GM19438 (cell line): ENCODE measurements at regions not wholly inside any gene's neighbourhood (a gene's known extent, or its start where the extent isn't known, plus 50 kb on each side); places are given as distances from the start of the nearest gene placed in this dataset.

ENCODE experiments used
- ATAC-seq: cut with Tn5 transposase; IDR thresholded peaks from one replicate; pipeline ENCODE4 v1.9.1; 2021; ENCODE audit warnings: low read depth; ENCODE audit not compliant: unreplicated experiment

DNA sequence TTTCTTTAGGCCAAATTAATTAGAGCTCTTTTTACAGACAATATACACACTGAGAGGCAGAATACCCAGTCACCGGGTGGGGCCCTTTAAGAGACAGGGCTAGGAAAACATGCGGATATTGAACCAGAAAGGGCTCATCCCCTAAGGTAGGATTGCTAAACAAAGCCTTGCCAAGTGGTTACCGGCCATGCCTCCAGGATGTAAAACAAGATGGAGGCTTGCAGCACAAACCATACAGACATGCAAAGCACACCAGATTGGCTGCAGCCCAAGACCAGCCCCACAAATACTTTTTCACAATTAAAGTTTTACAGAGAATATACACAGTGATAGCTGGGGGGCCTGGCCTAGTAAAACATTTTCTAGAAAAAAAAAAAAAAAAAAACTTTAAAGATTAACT lies 210.0 kb downstream of the KLHL4 start:
- ATAC-seq: no peak

DNA sequence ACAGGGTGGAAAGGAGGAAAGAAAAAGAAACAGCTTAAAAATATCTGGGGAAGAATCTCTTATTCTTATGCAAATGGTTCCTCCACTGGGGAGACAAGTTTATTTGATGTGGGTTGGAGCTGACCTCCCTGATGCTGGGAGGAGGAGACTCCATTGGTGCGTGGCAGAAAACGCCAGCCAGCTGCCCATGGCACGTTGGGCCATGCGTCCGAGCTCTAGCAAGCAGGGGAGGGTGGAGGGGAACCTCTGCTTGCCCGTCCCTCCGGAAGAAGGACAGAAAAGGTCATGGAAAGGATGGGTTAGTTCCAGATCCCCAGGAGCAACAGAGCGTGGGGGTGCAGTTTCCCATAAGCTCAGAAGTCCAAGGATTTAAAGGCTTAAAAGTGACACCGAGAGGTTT lies 210.4 kb downstream of the KLHL4 start:
- ATAC-seq: no peak

DNA sequence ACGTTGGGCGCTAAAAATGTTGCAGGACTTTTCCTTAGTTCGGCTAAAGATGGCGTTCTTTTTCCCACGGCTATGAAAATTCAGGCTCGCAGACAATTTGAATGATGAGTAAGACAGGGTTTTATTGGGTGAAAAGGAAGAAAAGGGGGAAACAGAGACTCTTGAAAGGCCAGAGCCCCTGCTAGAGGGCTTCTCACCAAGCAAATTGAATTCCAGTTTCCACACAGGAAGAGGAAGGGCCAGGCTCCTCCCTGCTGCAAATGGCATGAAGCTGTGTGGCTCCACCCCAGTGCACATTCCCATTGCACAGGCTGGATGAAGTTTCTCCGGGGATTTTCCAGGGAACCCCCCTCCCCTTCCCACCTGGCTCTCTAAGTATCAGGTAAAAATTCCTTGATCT lies 210.9 kb downstream of the KLHL4 start:
- ATAC-seq: no peak

DNA sequence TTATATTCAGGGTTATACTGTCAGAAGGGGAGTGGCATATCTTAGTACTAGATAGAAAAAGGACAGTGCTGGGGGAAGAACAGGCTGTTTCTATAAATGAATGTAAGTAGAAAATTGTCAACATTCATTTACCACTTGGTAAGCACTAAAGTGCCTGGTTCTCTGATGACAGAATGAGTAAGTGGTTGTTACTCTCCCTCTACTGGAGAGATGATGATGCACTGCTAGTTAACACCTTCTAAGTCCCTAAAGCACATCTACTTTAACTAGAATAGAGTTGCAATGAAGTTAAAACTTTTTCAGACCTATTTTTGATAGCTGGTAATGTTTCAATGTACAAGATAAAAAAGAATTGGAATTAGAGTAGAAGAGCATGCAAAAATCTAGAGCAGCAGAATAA lies 214.5 kb downstream of the KLHL4 start:
- ATAC-seq: no peak

DNA sequence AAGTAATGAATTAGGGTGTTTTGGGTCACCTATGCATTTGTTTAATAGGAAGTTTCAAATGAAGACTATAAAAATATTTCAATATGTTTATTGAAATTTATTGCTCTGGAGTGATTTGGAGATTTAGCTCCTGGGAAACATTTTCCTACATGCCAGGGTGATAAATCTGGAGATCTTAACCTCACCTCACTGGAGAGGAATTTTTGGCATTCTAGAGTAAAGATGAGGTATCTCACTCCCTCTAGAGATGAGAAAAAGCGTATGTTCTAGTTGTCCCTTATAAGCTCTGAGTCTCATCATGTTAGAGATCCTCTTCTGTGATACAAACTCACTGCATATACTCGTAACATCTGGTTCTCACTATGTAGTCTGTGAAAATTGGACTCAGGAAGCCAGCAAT lies 219.0 kb downstream of the KLHL4 start:
- no peak for ATAC-seq

DNA sequence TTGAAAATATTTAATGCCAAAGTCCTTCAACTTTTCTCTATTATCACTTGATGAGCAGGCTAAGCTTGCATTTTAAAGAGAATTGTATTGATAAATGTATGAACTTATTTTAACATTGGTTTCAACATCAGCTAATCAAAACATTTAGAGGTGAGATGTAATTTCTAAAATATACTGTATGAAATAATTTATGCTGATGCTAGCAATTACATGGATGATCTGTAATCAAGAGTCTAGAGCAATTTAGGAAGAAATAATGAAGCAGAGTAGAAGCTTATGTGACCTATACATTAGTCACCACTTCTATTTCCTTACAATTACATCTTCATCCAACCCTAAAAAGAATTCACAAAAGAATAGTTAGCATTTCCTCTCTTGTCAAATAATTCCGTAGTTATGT lies 226.8 kb downstream of the KLHL4 start:
- no peak for ATAC-seq

DNA sequence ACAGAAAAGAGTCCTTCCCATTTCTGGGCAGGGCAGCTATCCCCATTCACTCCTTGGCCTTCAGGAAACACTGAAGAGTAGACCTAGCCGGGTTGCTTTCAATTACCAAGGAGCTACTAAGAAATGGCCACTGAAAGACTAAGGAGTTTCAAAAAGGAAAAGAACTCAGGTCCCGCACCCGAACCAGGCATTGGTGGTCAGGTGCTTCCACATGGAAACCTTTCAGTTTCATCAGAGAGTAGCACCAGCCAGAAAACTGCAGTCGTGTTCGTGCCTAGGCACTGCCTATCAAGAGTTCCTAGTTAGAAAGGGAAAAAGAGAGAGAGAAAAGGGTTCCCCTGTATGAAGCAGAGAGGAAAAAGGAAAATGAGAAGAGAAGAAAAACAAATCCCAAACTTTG lies 237.9 kb downstream of the KLHL4 start:
- no peak for ATAC-seq

DNA sequence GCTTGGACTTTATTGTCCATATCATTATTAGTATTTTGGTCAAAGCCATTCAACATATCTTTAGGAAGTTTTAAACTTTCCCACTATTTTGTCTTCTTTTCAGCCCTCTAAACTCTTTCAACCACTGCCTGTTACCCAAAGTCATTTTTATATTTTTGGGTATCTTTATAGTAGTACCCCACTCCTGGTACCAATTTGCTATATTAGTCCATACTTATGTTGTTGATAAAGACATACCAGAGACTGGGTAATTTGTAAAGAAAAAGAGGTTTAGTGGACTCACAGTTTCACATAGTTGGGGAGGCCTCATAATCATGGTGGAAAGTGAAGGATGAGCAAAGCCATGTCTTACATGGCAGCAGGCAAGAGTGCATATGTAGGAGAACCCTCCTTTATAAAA lies 271.4 kb downstream of the KLHL4 start:
- no peak for ATAC-seq

DNA sequence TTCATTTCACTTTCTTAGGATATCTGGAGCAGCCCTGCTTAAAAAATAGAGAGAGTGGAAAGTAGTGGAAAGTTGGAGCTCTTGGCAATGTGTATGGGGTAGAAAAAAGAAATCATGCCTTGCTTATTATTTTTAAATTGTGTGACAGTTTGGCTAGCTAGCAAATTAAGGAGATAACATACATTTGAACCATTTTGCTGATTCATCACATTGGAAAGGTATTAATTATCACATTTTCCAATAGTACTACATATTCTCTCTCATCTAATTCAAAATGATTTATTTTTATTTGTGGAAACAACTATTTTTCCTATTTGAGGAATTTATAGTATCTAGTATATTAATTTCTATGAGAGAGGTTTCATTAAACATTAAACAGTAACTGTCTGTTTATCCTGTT lies 280.4 kb downstream of the KLHL4 start:
- ATAC-seq: no peak

DNA sequence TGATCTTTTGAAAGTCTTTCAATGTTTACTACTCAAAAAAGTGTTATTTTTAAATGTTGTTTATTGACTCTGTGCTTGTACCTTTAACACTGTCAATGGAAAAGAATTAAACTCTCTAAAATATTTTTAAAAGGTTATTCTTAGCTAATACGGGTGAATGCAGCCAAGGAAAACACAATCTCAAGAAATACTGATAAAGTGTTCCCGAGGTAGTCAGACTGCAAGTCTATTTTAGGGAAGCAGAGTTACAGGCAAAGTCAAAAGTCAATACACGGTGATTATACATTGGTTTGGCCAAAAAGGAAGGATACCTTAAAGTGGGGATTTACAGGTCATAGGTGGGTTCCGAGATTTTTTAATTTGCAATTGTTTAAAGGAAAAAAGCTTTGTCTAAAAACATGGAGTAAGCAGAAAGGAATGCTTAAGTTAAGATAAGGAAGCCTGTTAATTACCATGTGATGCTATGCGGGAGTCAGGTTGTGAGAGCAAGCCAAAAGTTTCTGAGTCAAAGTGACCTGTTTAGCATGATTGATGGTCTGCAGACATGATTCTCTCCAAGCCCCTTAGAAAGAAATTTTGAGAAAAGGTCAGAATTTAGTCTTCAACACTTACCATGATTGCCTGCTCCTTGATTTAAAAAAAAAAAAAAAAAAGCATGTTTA lies 288.4 kb downstream of the KLHL4 start:
- no peak for ATAC-seq

DNA sequence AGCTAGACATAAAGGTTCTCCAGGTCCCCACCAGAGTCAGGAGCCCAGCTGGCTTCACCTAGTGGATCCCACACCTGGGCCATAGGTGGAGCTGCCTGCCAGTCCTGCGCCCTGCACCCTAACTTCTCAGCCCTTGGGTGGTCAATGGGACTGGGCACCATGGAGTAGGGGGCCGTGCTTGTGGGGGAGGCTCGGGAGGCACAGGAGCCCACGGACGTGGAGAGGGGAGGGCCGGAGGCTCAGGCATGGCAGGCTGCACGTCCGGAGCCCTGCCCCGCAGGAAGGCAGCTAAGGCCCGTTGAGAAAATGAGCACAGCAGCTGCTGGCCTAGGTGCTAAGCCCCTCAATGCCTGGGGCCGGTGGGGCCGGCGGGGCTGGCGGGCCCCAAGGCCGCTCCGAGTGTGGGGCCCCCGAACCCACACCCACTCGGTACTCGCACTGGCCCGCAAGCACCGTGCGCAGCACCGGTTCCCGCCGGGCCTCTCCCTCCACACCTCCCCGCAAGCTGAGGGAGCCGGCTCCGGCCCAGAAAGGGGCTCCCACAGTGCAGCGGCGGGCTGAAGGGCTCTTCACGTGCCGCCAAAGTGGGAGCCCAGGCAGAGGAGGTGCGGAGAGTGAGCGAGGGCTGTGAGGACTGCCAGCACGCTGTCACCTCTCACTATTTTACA lies 291.1 kb downstream of the KLHL4 start:
- no peak for ATAC-seq

DNA sequence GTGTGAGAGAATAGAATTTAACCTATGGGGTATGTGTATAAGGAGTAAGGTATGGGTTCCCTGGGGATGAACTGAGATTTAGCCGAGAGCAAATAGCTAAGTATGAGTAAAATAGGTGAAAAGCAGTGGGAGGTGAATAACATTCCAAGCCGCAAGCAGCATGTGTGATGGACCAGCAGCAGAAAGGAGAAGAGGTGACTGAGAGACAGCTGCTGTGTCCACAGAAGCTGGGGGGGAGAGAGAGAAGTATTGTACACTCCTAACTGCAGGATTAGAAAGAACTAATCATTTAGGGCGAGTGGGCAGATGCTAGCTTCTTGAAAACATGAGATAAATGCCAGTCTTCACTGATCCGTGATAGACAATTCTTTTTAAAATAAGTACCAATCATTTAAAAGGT lies 296.0 kb downstream of the KLHL4 start:
- no peak for ATAC-seq

DNA sequence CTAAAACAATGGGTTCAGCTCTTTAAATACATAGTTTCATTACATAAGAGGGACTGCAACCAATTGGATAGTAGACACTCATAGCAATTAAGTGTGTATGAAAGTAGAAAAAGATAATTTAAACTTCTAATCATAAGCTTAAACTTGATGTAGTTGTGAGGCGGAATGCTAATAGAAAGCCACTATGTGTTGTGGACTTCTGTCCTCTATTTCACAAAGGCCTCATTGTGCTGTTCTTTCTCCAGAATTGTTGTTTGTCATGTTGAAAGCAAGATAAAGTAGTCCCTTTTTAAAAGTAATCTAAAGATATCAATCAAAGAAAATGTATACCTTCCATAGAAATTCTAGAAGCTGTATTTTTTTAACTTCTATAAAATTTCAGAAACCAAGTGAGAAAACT lies 329.4 kb downstream of the KLHL4 start:
- no peak for ATAC-seq

DNA sequence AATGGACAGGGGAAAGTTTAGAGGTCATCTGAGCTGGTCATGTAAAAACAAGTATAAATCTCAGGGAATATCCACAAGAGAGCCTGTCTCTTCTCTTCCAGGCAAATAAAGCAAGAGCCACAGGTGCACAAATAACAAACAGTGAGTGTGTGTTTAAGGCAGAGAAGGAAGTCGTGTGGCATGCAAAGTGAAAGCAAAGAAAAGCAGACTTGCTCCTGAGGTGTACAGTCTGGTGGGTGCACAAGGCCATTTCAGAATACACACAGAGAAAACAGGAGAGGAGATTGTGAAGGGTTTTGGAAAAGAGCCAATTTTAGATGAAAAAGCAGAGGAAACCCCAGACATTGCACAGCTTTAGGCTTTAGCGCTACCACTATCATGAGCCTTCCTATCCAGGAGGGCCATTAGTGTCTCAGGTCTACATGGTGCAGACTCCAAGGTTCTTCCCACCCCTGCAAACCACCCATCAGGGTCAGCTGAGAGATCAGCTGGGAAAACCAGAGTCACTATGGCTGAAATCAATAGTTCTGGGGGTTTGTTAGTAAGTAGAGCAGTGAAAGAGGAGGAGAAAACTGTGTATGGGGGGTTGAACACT lies 355.8 kb downstream of the KLHL4 start:
- ATAC-seq: no peak

DNA sequence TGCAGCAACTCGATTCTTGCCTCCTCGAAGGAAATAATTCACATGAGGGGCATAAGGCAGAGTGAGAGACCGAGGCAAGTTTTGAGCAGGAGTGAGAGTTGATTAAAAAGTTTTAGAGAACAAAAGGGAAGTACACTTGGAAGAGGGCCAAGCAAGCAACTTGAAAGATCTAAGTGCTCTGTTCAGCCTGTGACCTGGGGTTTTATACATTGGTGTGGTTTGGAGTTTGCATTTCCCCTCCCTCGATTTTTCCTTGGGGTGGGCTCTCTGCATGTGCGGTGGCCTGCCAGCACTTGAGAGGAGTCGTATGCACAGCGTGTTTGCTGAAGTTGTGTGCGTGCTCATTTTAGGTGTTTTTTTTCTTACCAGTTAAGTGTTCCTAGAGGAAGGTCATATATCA lies 356.4 kb downstream of the KLHL4 start:
- no peak for ATAC-seq

DNA sequence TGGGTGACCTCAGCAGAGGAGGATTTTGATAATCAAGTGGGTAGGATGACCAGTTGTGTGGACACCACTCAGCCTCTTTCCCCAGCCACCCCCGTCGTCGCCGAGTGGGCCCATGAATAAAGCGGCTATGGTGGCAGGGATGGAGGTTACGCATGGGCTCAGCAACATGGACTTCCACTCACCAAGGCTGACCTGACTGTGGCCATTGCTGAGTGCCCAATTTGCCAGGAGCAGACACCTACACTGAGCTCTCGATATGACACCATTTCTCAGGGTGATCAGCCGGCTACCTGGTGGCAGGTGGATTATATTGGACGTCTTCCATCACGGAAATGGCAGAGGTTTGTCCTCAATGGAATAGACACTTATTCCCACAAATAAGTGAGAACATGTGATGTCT lies 361.3 kb downstream of the KLHL4 start:
- no peak for ATAC-seq

DNA sequence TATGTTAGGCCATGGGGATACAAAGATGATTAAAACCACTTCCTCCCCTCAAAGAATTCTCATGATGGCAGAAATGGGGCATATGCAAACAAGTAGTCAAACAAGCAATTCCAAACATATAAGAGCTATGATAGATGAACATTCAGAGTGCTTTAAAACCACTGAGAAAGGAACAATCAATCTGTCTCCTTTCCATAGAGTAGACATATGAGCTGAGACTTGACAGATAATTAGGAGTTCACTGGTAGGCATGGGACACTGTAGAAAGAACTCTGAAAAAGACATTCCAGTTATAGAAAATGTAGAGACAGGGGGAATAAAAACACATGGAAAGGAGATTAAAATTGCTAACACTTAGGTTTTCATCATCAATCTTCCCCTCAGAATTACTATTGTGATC lies 372.8 kb downstream of the KLHL4 start:
- ATAC-seq: no peak

DNA sequence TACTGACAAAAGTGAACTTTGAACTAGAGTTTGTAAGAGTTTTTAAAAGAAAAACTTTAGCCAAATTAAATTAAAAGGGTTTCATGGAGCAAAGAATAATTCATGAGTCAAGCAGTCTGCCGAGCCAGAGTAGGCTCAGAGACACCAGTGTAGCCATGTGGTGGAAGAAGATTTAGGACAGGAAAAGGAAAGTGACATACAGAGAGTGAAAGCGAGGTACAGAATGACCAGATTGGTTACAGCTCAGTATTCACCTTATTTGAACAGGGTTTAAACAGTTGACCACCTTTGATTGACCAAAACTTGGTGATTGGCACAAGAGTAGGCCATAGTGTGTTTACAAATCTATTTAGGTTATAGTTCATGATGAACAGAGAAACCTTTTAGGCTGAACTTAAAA lies 377.8 kb downstream of the KLHL4 start:
- ATAC-seq: no peak

DNA sequence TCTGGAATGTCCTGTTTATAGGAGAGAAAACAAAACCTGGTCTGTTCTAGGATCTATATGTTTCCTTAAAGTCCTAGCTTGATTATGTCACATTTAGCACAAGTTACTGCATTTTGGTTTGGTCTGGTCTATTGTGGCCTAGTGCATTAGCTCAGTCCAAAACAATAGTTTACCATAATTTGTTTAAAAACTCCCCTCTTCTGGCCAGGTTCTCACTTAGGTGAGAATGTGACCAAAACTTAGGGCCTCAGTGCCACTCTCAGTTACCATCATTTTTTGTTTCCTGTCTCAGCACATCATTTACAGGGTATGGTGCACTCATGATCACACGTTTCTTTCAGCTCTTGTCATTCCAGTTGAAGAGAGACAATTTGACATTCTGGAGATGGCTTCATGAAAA lies 378.5 kb downstream of the KLHL4 start:
- ATAC-seq: no peak

DNA sequence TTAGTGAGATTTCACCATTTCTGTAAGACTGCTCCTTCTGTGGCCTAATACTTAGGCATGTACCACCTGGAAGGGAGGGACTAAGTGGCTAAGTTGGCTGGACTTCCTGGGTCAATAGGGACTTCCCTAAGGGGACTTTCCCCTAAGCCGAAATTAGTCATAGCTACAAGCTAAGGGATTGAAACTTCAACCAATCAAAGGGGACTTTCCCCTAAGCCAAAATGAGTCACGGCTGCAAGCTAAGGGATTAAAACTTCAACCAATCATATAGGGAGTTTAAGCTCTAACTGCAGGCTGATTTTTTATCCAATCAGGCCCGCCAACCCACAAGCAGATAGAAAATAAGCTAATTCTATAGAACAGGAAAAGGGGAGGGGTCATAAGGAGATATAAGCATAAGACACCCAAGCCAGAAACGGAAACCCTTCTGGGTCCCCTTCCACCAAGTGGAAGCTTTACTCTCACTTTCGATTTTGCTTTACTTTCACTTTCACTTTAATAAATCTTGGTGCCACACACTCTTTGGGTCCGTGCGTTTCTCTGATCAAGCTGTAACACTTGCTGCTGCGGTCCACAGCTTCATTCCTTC lies 382.8 kb downstream of the KLHL4 start:
- ATAC-seq: peak; percentile 67

DNA sequence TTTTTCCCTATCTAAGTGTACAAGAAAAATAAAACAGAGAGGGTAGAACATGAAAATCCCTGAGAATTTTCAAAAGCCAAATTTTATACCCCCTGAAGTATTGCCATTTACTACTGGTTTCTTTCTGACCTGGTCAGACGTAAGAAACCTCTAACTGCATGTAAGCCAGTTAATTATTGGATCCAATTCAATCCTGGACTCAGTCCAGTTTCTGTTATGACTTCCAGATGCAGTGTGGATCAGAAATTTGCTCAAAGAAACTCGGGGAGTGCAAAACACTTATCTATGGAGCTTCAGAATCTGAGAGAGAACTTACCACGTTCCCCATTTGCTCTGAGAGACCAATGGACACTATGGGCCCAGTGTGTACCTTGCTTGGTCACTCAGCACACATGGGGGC lies 383.5 kb downstream of the KLHL4 start:
- no peak for ATAC-seq

DNA sequence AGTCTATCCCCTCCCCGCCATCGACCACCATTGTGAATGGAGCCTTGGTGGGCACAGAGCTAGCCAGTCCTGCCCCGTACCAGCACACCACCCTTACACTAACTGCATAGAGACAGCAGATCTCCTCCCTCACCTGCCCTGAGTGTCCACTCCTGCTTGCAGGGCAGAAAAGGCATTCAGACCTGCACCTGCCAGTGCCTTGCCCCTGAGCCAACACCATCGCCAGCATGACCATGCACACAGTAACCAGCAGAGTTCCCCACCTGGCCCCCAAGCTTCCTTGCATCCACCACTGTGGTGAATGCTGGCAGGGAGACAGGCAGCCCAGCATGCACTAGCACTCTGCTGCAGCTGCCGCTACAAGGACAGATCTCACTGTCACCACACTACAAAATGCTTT lies 397.1 kb downstream of the KLHL4 start:
- ATAC-seq: no peak
